Fibroblast of lung (primary cell): ENCODE measurements at regions not wholly inside any gene's neighbourhood (a gene's known extent, or its start where the extent isn't known, plus 50 kb on each side); places are given as distances from the start of the nearest gene placed in this dataset.

ENCODE experiments used
- EZH2 ChIP-seq: IDR thresholded peaks from 2 replicates; pipeline ENCODE4 v1.5.1; 2012; ENCODE audit warnings: low read length, control low read depth, mild to moderate bottlenecking; ENCODE audit errors: missing control alignments
- TF ChIP-seq, protein P1 (sequence below), 2 donors: IDR thresholded peaks in 1 of 2; conservative IDR thresholded peaks in 1 of 2; 1 replicate in 1 of 2; 2 replicates in 1 of 2; pipeline ENCODE4 v1.5.1; 2011 to 2012; ENCODE audit warnings: low read length in 2 of 2, control low read depth in 1 of 2, inconsistent platforms in 1 of 2, low read depth in 1 of 2, mild to moderate bottlenecking in 1 of 2

DNA sequence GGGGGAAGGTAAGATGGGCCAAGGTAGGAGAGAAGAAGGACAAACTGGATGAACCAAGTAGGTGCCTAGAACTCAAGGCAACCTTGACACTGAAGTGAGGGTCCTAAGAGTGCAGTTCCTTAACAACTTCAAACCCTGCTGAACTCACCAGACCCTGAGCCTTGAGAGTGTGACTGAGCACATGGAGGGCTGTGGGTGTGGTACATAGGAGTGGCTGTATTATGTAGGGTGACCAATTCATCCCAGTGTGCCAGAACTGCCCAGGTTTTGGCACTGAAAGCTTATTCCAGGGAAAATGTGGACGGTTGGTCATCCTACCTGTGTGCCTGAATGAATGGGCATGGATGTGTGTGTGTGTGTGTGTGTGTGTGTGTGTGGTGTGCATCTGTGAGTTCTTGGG, 281.8 kb downstream of the DHX35 start:
- TF ChIP-seq, protein P1, sequence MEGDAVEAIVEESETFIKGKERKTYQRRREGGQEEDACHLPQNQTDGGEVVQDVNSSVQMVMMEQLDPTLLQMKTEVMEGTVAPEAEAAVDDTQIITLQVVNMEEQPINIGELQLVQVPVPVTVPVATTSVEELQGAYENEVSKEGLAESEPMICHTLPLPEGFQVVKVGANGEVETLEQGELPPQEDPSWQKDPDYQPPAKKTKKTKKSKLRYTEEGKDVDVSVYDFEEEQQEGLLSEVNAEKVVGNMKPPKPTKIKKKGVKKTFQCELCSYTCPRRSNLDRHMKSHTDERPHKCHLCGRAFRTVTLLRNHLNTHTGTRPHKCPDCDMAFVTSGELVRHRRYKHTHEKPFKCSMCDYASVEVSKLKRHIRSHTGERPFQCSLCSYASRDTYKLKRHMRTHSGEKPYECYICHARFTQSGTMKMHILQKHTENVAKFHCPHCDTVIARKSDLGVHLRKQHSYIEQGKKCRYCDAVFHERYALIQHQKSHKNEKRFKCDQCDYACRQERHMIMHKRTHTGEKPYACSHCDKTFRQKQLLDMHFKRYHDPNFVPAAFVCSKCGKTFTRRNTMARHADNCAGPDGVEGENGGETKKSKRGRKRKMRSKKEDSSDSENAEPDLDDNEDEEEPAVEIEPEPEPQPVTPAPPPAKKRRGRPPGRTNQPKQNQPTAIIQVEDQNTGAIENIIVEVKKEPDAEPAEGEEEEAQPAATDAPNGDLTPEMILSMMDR (conservative IDR thresholded peaks at IDR 0.05 in 1 of 2, IDR thresholded peaks at IDR 0.05 in 1 of 2; ENCODE audit: low read depth in 1 of 2, low read length in 2 of 2) = no peak
- no peak for TF ChIP-seq EZH2
